Tibial nerve (tissue), 4 donors: ENCODE measurements at regions not wholly inside any gene's neighbourhood (a gene's known extent, or its start where the extent isn't known, plus 50 kb on each side); places are given as distances from the start of the nearest gene placed in this dataset.

Experiments used
- CTCF ChIP-seq, 5 experiments: fragments of 200-600 bp in 3 of 5; fragments of 450-650 bp in 2 of 5; sonication (generic) in 3 of 5; IDR thresholded peaks; one replicate each; pipeline ENCODE4 v1.5.1; 2016 to 2019; ENCODE audit warnings: antibody characterized with exemption in 5 of 5, mild to moderate bottlenecking in 3 of 5, moderate library complexity in 2 of 5
- EP300 ChIP-seq, 2 donors: sonication (generic); formaldehyde crosslinking; IDR thresholded peaks; one replicate each; pipeline ENCODE4 v1.6.1; 2017; ENCODE audit warnings: antibody characterized with exemption in 2 of 2, mild to moderate bottlenecking in 1 of 2

DNA sequence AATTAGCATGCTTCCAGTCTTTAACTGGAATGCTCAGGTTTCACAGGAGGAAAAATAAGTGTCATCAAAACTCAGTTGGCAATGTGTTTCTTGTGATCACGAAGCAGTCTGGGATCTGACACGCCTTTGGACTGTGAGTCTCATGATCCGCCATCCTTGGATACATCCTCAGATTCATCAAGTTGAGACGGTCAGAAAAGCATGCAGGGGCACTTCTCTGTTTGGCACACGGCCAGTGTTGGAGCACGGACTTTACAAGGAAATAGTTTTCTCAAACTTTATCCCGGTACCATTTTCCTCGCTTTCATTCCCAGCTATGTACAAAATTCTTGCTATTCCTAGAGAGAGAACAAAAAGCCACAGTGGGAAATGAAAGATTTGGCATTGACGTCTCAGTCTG lies 88.4 kb upstream of the PARP11 start:
- no peak for TF ChIP-seq CTCF (IDR thresholded peaks at IDR 0.05)
- TF ChIP-seq EP300 (IDR thresholded peaks at IDR 0.05): no peak
